ENCODE measurements at regions not wholly inside any gene's neighbourhood (a gene's known extent, or its start where the extent isn't known, plus 50 kb on each side); places are given as distances from the start of the nearest gene placed in this dataset.

- DNase-seq, result no peak
- H3K27me3 ChIP-seq (replicated peaks), result no peaks in the 10 kb centered on the region
- no peaks in the 10 kb centered on the region for H3K36me3 ChIP-seq (replicated peaks)
- in situ Hi-C loops (cut with HindIII; ENCODE audit: low pct_ligation_motif_present, low sequenced_read_pairs), result no loop called here
- TF ChIP-seq CTCF (IDR thresholded peaks at IDR 0.05; ENCODE audit: low read depth, low read length, missing control alignments), result no peak
- no peak overlapping the region for H3K4me3 ChIP-seq (ENCODE audit: low read depth, low read length)
- no peak overlapping the region for H3K27ac ChIP-seq
Observed at GRCh38 chr18:9038277-9038871, 64.1 kb upstream of the NDUFV2 start.

- TF ChIP-seq CTCF (IDR thresholded peaks at IDR 0.05; ENCODE audit: low read depth, low read length, missing control alignments), result no peak
- no peak for DNase-seq
- in situ Hi-C loops (cut with HindIII; ENCODE audit: low pct_ligation_motif_present, low sequenced_read_pairs), result no loop called here
Observed at GRCh38 chr18:9039441-9040071, 62.9 kb upstream of the NDUFV2 start.

GRCh38 chr18:9042766-9043481 lies 59.6 kb upstream of the NDUFV2 start:
- in situ Hi-C loops (cut with HindIII; ENCODE audit: low pct_ligation_motif_present, low sequenced_read_pairs), result no loop called here
- Histone ChIP-seq H3K27me3 (replicated peaks) (no peaks in the 10 kb centered on the region), H3K27ac (no peak overlapping the region), H3K36me3 (replicated peaks) (no peaks in the 10 kb centered on the region), H3K4me3 (ENCODE audit: low read depth, low read length) (no peak overlapping the region)
- no peak for TF ChIP-seq CTCF (IDR thresholded peaks at IDR 0.05; ENCODE audit: low read depth, low read length, missing control alignments)
- DNase-seq, result no peak

More at GRCh38 chr18:9039441-9040071, 62.9 kb upstream of the NDUFV2 start:
- Histone ChIP-seq H3K36me3 (replicated peaks) (no peaks in the 10 kb centered on the region), H3K4me3 (ENCODE audit: low read depth, low read length) (no peak overlapping the region), H3K27ac (no peak overlapping the region), H3K27me3 (replicated peaks) (no peaks in the 10 kb centered on the region)

GRCh38 chr18:9043581-9043980 lies 58.9 kb upstream of the NDUFV2 start:
- in situ Hi-C loops (cut with HindIII; ENCODE audit: low pct_ligation_motif_present, low sequenced_read_pairs), result no loop called here

GRCh38 chr18:9047715-9048114 lies 54.8 kb upstream of the NDUFV2 start:
- no peak for TF ChIP-seq CTCF (IDR thresholded peaks at IDR 0.05; ENCODE audit: low read depth, low read length, missing control alignments)
- H3K4me3 ChIP-seq (ENCODE audit: low read depth, low read length), result no peak overlapping the region
- no peak for DNase-seq
- in situ Hi-C loops (cut with HindIII; ENCODE audit: low pct_ligation_motif_present, low sequenced_read_pairs), result no loop called here
- H3K36me3 ChIP-seq (replicated peaks), result no peaks in the 10 kb centered on the region
- no peaks in the 10 kb centered on the region for H3K27me3 ChIP-seq (replicated peaks)
- no peak overlapping the region for H3K27ac ChIP-seq

More at GRCh38 chr18:9043581-9043980, 58.9 kb upstream of the NDUFV2 start:
- no peaks in the 10 kb centered on the region for H3K27me3 ChIP-seq (replicated peaks)
- no peak overlapping the region for H3K27ac ChIP-seq
- H3K36me3 ChIP-seq (replicated peaks), result no peaks in the 10 kb centered on the region
- no peak for TF ChIP-seq CTCF (IDR thresholded peaks at IDR 0.05; ENCODE audit: low read depth, low read length, missing control alignments)
- no peak for DNase-seq
- H3K4me3 ChIP-seq (ENCODE audit: low read depth, low read length), result no peak overlapping the region
